ENCODE measurements at regions not wholly inside any gene's neighbourhood (a gene's known extent, or its start where the extent isn't known, plus 50 kb on each side); places are given as distances from the start of the nearest gene placed in this dataset.
A peak's percentile ranks its signal among the peaks of the same experiment; 100 is the strongest.

DNA sequence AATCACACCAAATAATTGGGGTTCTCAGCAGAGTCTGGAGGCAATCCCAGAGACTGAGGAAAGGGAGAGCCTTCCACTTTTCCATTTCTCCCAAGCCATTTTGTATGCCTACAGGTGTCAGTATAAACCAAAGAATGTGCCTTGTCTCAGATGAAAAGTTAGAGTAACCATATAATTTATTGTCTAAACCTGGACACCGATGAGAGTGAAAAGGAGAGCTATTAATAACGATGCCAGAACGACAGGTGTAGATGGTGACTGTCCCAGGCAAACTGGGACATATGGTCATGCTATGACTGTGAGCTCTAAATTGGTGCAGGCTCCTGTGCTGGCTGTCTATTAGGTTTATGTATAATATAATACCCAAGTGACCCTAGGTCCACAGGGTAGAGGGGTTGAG, 219.6 kb downstream of the ARHGAP12 start:
- no peak for DNase-seq

- DNase-seq: no peak
Measured at GRCh38 chr10:31708474-31708873, 220.2 kb downstream of the ARHGAP12 start.

- peak in 1 of 2 experiments; percentile 6 for DNase-seq
Measured at GRCh38 chr10:31708046-31708445, 220.6 kb downstream of the ARHGAP12 start.

GRCh38 chr10:31707093-31708039, 221.3 kb downstream of the ARHGAP12 start:
- DNase-seq: peak; percentile 64 to 65

DNA sequence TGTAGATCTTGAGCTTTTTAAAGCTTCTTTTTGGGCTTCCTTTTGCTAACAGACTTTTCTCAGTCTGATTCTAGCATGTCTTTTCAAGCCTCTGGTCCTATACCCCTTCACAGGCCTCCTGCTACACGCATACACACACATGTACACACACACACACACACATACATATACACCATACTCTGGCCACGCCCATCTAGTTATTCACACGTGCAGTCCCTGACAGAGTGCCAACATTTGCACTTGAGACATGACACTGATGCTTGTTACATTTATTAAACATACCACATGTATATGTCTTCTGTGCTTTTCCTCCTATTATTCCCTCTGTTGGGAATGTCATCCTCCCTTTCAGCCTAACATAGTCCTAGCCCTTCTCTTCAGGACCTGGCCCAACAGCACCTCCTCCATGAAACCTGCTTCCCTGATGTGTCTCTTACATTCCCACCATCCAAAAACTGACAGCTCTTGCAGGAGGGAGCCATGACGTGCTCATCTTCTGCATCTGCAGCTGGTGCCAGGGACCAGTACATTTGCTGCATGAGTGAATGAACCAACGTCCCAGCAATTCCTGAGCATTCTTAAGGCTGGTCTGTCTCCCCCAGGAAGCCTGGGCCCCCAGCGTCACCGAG, 222.1 kb downstream of the ARHGAP12 start:
- no peak for DNase-seq

DNA sequence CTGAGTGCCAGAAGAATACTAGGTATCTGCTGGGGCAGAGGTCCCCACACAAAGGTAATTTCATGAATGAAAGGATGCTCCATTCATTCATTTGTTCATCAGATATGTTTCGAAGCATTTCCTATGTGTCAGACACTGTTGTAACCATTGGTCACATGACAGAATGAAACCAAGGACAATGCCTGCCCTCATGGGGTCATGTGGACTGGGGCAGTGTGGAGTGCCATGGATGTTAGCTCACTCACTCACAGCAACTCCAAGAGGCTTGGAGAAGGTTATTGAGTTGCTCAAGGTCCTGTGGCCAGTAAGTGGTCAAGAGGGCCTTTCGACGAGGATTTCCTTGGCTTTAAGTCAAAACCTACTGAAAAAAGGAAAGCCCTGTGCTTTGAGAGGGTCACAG, 223.5 kb downstream of the ARHGAP12 start:
- no peak for DNase-seq

- no peak for DNase-seq
Measured at GRCh38 chr10:31704195-31704594, 224.4 kb downstream of the ARHGAP12 start.

- DNase-seq: no peak
Measured at GRCh38 chr10:31702954-31703353, 225.7 kb downstream of the ARHGAP12 start.

DNA sequence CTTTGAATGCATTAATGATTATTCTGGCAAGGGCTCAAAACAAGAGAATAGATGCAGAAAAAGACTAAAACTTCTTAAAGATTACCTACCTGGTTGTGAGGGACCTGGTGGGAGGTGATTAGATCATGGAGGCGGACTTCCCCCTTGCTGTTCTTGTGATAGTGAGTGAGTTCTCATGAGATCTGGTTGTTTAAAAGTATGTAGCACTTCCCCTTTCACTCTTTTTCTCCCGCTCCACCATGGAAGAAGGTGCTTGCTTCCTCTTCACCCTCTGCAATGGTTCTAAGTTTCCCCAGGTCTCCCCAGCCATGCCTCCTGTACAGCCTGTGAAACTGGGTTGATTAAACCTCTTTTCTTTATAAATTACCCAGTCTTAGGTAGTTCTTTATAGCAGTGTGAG, 226.6 kb downstream of the ARHGAP12 start:
- no peak for DNase-seq

GRCh38 chr10:31701546-31701945, 227.1 kb downstream of the ARHGAP12 start:
- DNase-seq: no peak

- no peak for DNase-seq
Measured at GRCh38 chr10:31700181-31700611, 228.4 kb downstream of the ARHGAP12 start.

GRCh38 chr10:31698181-31698830, 230.3 kb downstream of the ARHGAP12 start:
- DNase-seq: no peak

DNA sequence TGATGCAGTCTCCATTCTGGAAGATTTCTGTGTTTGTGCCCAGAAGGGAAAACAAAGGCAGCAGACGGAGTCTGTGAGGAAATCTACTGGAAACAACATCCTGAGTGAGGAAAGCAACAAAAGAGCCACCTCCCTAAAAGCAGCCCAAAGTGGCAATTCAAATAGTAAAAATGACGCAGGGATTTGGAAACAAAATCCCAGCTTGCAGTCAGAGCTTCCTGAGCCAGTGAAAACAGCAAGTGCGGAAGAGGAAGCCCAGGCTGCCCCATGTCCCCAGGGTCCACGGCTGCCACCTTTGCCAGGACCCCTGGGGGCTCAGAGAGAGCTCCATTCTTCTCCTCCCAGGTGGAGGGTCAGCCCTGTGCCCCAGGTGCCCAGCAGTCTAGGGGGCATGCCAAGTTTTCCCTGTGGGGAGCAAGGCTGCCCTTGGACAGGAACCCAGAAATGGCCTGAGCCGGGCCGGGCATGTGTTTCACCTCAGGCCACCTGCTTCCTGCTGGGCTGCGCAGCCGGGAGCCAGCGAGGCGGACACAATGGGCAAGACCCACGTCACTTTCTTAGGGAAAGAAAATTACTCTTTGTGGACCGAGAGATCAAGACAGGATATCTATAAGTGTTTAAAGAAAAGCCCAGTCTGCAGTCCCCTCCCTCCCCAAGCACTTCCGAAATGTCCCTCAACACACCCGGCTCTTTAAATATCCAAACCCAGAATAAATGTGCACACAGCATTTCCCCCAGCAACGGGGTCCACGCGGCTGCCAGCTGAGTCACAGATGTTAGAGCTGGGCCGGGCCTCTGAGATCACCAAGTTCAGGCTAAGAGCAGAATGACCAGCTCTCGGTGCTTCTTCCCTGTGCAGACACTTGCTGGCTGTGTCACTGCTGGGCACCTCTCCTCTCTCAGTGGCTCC, 231.1 kb downstream of the ARHGAP12 start:
- DNase-seq: no peak

GRCh38 chr10:31694929-31695837, 233.4 kb downstream of the ARHGAP12 start:
- DNase-seq: no peak

DNA sequence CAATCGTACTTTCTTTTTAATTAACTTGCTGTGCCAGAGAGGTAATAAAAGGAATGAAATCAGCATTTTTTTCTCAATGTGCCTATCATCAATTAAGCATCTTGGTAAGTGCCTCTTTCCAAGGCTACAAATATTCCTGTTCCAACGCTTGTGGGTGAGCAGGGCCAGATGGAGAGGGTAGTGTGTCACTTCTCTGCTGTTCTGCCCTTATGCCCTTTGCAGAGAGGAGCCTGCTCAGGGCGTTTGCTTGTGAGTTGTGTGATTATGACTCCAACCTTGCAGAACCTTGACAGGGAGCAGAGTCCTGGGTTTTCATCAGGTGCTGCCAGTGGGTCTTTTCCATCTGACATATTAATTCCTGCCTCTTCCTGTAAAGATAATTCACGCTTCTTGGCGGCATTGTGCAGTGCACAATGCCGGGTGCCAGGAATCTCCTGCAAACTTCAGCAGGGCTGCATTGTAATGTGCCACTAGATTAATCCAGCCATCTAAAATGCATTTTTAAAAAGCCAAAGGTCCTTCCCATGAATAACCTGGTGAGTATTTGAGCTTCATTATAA, 234.4 kb downstream of the ARHGAP12 start:
- DNase-seq: no peak

DNA sequence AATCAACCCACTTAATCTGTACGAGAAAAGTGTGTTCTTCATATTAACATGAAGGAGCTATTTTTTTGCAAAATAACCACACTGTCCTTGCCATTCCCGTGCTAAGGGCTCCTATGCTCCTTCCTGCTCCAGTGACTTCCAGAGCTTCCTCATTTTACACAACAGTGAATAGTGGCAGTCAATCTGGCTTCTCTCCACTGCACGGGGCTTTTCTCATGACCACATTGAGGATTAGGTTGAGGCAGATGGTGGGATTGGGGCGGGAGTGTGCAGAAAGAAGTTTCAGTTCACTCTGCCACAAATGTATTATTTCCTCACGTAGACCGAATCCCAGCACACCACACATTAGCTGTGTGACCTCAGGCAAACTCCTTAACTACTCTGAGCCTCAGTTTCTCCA, 235.1 kb downstream of the ARHGAP12 start:
- no peak for DNase-seq

GRCh38 chr10:31689233-31689632, 239.4 kb downstream of the ARHGAP12 start:
- DNase-seq: no peak

- no peak for DNase-seq
Measured at GRCh38 chr10:31687663-31688482, 240.8 kb downstream of the ARHGAP12 start.

DNA sequence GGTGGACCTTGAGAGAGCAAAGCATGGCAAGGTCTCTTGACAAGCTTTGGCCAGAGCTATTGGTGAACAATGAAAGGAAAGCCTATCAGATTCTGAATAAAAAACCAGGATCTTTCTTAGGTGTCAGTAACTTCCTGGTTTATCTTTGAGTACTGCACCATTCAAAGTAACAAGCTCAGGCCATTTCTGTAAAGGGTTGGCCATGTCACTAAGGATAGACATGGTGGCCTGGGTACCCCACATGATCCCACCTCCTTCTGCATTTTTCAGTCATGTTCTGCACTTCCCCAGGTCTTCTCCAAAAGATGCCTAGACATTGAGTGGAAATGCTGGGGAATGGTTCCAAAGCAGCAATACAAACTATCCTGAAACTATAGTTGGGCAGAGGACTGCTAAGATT, 242.0 kb downstream of the ARHGAP12 start:
- DNase-seq: no peak

DNA sequence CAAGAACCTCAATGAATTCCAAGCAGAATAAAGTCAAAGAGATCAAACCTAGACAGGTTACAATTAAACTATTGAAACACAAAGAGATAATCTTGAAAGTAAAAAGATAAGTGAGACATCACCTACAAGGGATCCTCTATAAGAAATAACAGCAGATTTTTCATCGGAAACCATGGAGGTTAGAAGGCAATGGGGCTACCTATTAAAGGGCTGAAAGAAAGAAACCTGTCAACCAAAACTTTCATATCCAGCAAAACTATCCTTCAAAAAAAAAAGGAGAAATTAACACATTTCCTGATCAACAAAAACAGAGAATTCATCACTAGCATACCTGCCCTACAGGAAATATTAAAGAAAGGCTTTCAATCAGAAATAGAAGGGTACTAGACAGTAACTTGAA, 244.9 kb downstream of the ARHGAP12 start:
- no peak for DNase-seq
